PC-9 (cell line): ENCODE measurements at regions not wholly inside any gene's neighbourhood (a gene's known extent, or its start where the extent isn't known, plus 50 kb on each side); places are given as distances from the start of the nearest gene placed in this dataset.

Source experiments
- BruUV-seq: library from RNA; stranded (reverse); fragments of 400-500 nt; replicated peaks from 2 replicates; lab custom pipeline; 2021; lab: Mats Ljungman, UMichigan
- CTCF ChIA-PET: fragments of 300-600 bp; sonication (Branson Sonifier 250); formaldehyde crosslinking; loops from one replicate; lab custom pipeline; 2022; ENCODE audit warnings: antibody characterized with exemption; lab: Charles Lee
- POLR2A ChIA-PET: fragments of 300-600 bp; sonication (Branson Sonifier 250); formaldehyde crosslinking; loops from one replicate; lab custom pipeline; 2022; ENCODE audit warnings: antibody characterized with exemption; ENCODE audit not compliant: unreplicated experiment; lab: Charles Lee
- DNase-seq, 2 experiments: peaks; one replicate each; pipeline versions ENCODE4 v3.0.0 to v3.0.0-alpha.2; 2015 to 2022; ENCODE audit warnings: mixed read lengths in 1 of 2
- H2AFZ ChIP-seq: fragments of 200-600 bp; sonication (generic); 2 replicates; pipeline ENCODE4 v1.8.1; 2017; ENCODE audit warnings: antibody characterized with exemption
- H3F3A ChIP-seq: fragments of 200-600 bp; sonication (generic); 2 replicates; pipeline ENCODE4 v1.8.1; 2017; ENCODE audit warnings: antibody characterized with exemption, mild to moderate bottlenecking, low read depth; ENCODE audit not compliant: insufficient read depth
- H3K27ac ChIP-seq: fragments of 200-600 bp; sonication (generic); 2 replicates; pipeline ENCODE4 v1.6.1; 2016; ENCODE audit warnings: mixed run types
- H3K27me3 ChIP-seq: fragments of 200-600 bp; sonication (generic); 2 replicates; pipeline ENCODE4 v1.6.1; 2016; ENCODE audit warnings: low read depth, mixed run types; ENCODE audit not compliant: insufficient read depth
- H3K36me3 ChIP-seq: fragments of 200-600 bp; sonication (generic); 2 replicates; pipeline ENCODE4 v1.6.1; 2016; ENCODE audit warnings: low read depth, mixed run types
- H3K4me1 ChIP-seq: fragments of 200-600 bp; sonication (generic); replicated peaks from 2 replicates; pipeline ENCODE4 v1.6.1; 2016; ENCODE audit warnings: mixed run types; ENCODE audit not compliant: insufficient read depth
- H3K4me2 ChIP-seq: fragments of 200-600 bp; sonication (generic); 2 replicates; pipeline ENCODE4 v1.6.1; 2017; ENCODE audit warnings: mixed run types
- H3K4me3 ChIP-seq: fragments of 200-600 bp; sonication (generic); 2 replicates; pipeline ENCODE4 v1.6.1; 2016; ENCODE audit warnings: mixed run types
- H3K79me2 ChIP-seq: fragments of 200-600 bp; sonication (generic); 2 replicates; pipeline ENCODE4 v1.6.1; 2017; ENCODE audit warnings: low read depth, mixed run types
- H3K9me2 ChIP-seq: fragments of 200-600 bp; sonication (generic); 2 replicates; pipeline ENCODE4 v1.8.1; 2017; ENCODE audit warnings: mild to moderate bottlenecking; ENCODE audit not compliant: insufficient read depth
- H3K9me3 ChIP-seq: fragments of 200-600 bp; sonication (generic); 2 replicates; pipeline ENCODE4 v1.8.1; 2016; ENCODE audit warnings: low read depth; ENCODE audit not compliant: insufficient read depth
- H4K20me1 ChIP-seq: fragments of 200-600 bp; sonication (generic); 2 replicates; pipeline ENCODE4 v1.8.1; 2017; ENCODE audit not compliant: insufficient read depth
- CTCF ChIP-seq: fragments of 200-600 bp; sonication (generic); conservative IDR thresholded peaks from 2 replicates; pipeline ENCODE4 v1.6.1; 2017; ENCODE audit warnings: mixed run types, antibody characterized with exemption, mild to moderate bottlenecking, moderate library complexity
- EZH2 ChIP-seq: fragments of 200-600 bp; sonication (generic); IDR thresholded peaks from 2 replicates; pipeline ENCODE4 v1.8.0; 2017; ENCODE audit warnings: antibody characterized with exemption, low read depth
- intact Hi-C: fragments of 100-400 bp; cut with micrococcal nuclease; formaldehyde crosslinking; loops from one replicate; pipeline ENCODE4 v1.10.0; 2022; ENCODE audit not compliant: unreplicated experiment

GRCh38 chr13:106401081-106401480 lies 134.4 kb downstream of the EFNB2 start:
- no peaks in the 10 kb centered on the region for H3F3A ChIP-seq
- no peaks in the 10 kb centered on the region for H3K27me3 ChIP-seq
- H2AFZ ChIP-seq, result no peak overlapping the region
- TF ChIP-seq CTCF (no peak), EZH2 (no peak)
- no peak overlapping the region for H3K4me2 ChIP-seq
- no peaks in the 10 kb centered on the region for H3K79me2 ChIP-seq
- H3K9me3 ChIP-seq, result no peaks in the 10 kb centered on the region
- no peaks in the 10 kb centered on the region for H4K20me1 ChIP-seq
- POLR2A ChIA-PET, result no interaction called here
- no peaks in the 10 kb centered on the region for H3K36me3 ChIP-seq
- intact Hi-C loops, result no loop called here
- no peaks in the 10 kb centered on the region for H3K9me2 ChIP-seq
- no peaks in the 10 kb centered on the region for H3K4me1 ChIP-seq
- no peak overlapping the region for H3K4me3 ChIP-seq
- H3K27ac ChIP-seq, result no peak overlapping the region
- BruUV-seq, result no TSS peak
- CTCF ChIA-PET, result no interaction called here
- DNase-seq, result no peak

- POLR2A ChIA-PET, result no interaction called here
Measured at GRCh38 chr13:106400289-106400688, 135.2 kb downstream of the EFNB2 start.

GRCh38 chr13:106398289-106398688 lies 137.2 kb downstream of the EFNB2 start:
- Histone ChIP-seq H3F3A (no peaks in the 10 kb centered on the region), H3K4me3 (no peak overlapping the region), H3K27ac (no peak overlapping the region), H3K4me2 (no peak overlapping the region), H3K4me1 (no peaks in the 10 kb centered on the region), H3K79me2 (no peaks in the 10 kb centered on the region), H3K36me3 (no peaks in the 10 kb centered on the region), H3K27me3 (no peaks in the 10 kb centered on the region), H3K9me2 (no peaks in the 10 kb centered on the region), H2AFZ (no peak overlapping the region), H3K9me3 (no peaks in the 10 kb centered on the region), H4K20me1 (no peaks in the 10 kb centered on the region)
- ChIA-PET POLR2A (no interaction called here), CTCF (no interaction called here)
- intact Hi-C loops, result no loop called here
- TF ChIP-seq EZH2 (no peak), CTCF (no peak)
- DNase-seq, result no peak
- BruUV-seq, result no TSS peak

More at GRCh38 chr13:106400289-106400688, 135.2 kb downstream of the EFNB2 start:
- Histone ChIP-seq H2AFZ (no peak overlapping the region), H3K9me2 (no peaks in the 10 kb centered on the region), H3K4me2 (no peak overlapping the region), H3K79me2 (no peaks in the 10 kb centered on the region), H3K9me3 (no peaks in the 10 kb centered on the region), H3K36me3 (no peaks in the 10 kb centered on the region), H3F3A (no peaks in the 10 kb centered on the region), H3K4me1 (no peaks in the 10 kb centered on the region), H3K27me3 (no peaks in the 10 kb centered on the region), H4K20me1 (no peaks in the 10 kb centered on the region), H3K4me3 (no peak overlapping the region), H3K27ac (no peak overlapping the region)
- no TSS peak for BruUV-seq
- no peak for DNase-seq
- CTCF ChIA-PET, result no interaction called here
- intact Hi-C loops, result no loop called here
- TF ChIP-seq CTCF, result no peak
- no peak for TF ChIP-seq EZH2
